Stimulated activated naive CD4-positive, alpha-beta T cell treated with Interleukin-2 at 50 U/mL for 16 hours (primary cell): ENCODE measurements at regions not wholly inside any gene's neighbourhood (a gene's known extent, or its start where the extent isn't known, plus 50 kb on each side); places are given as distances from the start of the nearest gene placed in this dataset.
"Not testable (repeated sequence)": the region's sequence is repeated elsewhere in the genome, so short reads cannot be mapped to it uniquely, and the experiment has no call there.

Experiments
- DNase-seq: peaks from one replicate; lab custom pipeline; 2025; lab: John Stamatoyannopoulos, UW

GRCh38 chr3:103787164-103787871 is 1352.5 kb downstream of the ZPLD1 start:
- DNase-seq: no peak

GRCh38 chr3:103787879-103788278 is 1353.1 kb downstream of the ZPLD1 start:
- DNase-seq: no peak

- no peak for DNase-seq
Observed at GRCh38 chr3:103791786-103792515, 1357.1 kb downstream of the ZPLD1 start.

DNA sequence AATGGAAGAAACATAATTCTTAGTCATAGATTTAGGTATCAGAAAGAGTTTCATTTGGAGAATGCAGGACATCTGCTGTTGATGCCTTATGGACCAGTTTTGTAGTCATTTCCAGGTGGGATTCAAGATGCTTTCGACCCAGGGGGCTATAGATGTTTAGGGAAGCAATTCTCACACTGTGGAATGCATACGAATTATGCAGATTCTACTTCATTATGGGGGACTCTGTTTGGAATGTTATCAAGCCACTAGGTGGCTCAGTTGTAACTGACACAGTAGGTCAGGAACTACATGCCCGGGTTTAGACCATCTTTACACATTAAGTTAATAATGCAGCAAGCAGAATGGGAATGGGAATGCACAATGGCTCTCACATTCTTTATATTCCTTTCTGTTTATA is 1359.8 kb downstream of the ZPLD1 start:
- no peak for DNase-seq

DNA sequence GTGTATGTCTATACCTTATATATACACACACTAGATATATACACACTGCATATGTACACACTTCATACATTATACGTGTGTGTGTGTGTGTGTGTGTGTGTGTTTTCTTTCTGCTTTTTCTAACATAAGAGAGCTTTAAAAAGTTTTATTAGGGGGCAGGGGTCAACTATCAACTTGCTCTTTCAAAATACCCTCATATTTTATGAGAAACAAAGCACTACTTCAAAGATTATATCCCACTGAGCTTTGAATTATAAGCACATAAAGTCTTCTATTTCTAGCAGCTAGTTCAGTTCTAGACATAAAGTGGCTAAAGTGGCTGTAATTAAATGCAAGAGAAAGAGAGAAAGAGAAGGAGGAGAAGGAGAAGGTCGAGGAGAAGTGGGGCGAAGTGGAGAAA is 1361.3 kb downstream of the ZPLD1 start:
- DNase-seq: no peak

DNA sequence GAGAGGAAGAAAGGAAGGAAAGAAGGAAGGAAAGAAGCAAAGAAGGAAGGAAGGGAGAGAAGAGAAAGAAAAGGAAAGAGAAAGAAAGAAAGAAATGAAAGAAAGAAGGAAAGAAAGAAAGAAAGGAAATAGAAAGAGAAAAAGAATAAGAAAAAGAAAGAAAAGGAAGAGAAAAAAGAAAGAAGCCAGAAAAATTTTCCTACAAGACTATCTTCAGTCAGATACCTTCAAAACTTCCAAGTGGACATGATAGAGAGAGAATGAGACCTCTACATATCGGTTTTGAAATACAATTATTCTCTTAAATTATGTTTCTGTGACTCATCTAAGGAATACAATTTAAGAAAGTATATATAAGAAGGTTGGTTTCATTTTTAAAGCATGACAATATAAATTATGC is 1369.0 kb downstream of the ZPLD1 start:
- no peak for DNase-seq

GRCh38 chr3:103810167-103810566 is 1375.4 kb downstream of the ZPLD1 start:
- no peak for DNase-seq

- DNase-seq: no peak
Observed at GRCh38 chr3:103813955-103814354, 1379.1 kb downstream of the ZPLD1 start.

DNA sequence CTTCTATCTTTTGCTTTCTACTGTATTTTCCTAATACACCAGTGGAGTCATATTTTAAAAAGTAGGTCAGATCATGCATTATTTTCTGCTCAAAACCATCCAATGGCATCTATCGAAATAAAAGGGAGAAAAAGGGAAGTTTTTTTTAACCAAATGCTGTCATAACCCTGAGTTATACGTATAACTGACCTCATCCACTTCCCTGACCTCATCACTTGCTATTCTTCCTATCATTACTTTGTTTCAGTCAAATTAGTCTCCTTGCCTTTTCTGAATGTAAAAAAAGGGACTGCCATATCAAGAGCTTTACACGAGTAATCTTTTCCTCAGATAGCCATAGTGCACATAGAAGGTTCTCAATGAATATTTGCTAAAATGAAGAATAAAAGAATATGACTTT is 1383.6 kb downstream of the ZPLD1 start:
- DNase-seq: no peak

GRCh38 chr3:103818800-103819199 is 1384.0 kb downstream of the ZPLD1 start:
- DNase-seq: no peak

DNA sequence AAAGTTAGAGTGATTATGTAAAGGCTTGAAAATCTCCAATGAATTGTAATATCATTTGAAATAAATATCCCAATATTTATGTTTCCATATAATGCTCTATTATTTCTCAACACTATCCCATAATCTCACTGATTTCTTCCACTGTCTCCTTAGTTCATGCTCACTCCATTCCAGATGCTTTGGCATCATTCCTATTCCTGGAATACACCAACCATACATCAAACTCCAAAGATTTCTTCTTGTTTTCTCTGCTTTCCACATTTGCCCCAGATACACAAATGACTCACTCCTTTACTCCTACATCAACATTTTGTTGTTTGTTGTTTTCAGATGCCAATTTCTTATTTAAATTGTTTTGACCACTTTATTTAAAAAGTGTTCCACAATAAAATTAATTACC is 1390.8 kb downstream of the ZPLD1 start:
- no peak for DNase-seq

GRCh38 chr3:103829723-103830326 is 1395.0 kb downstream of the ZPLD1 start:
- DNase-seq: no peak

GRCh38 chr3:103847081-103848062 is 1412.6 kb downstream of the ZPLD1 start:
- no peak for DNase-seq

DNA sequence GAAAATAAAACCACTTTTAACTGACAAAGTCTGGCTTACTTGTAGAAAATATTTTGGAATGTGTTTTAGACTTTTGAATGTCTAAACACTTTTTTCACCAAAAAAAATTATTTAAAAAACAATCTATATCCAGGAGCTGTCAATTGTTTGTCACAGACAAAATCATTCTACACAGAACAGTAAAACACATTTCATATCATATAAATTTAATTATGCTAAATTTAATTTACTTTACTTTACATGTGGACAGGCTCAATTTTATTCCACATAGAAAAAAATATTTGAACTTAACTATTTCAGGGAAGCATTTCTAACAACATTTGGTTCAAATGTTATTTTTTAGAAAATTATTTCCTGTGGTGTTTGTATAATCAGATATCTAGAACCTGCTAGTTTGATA is 1417.0 kb downstream of the ZPLD1 start:
- DNase-seq: no peak

GRCh38 chr3:103862415-103862814 is 1427.6 kb downstream of the ZPLD1 start:
- no peak for DNase-seq

GRCh38 chr3:103863381-103863780 is 1428.6 kb downstream of the ZPLD1 start:
- DNase-seq: no peak

DNA sequence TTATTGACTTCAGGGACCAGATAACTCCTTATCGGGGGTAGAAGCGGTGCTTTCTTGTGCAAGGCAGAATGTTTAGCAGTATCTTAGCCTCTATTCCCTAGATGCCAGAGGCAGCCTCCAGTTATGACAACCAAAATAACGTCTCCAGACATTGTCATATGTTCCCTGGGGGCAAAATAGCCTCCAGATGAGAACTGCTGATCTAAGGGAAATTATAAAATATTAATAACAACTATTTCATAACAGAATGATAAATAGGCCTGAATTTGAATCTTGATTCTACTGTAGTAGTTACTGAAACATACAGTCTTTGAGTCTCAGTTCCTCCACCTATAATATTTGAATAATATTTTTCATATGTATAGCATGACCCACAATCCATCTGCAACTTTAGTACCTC is 1431.3 kb downstream of the ZPLD1 start:
- DNase-seq: no peak

GRCh38 chr3:103873021-103873420 is 1438.2 kb downstream of the ZPLD1 start:
- DNase-seq: no peak

DNA sequence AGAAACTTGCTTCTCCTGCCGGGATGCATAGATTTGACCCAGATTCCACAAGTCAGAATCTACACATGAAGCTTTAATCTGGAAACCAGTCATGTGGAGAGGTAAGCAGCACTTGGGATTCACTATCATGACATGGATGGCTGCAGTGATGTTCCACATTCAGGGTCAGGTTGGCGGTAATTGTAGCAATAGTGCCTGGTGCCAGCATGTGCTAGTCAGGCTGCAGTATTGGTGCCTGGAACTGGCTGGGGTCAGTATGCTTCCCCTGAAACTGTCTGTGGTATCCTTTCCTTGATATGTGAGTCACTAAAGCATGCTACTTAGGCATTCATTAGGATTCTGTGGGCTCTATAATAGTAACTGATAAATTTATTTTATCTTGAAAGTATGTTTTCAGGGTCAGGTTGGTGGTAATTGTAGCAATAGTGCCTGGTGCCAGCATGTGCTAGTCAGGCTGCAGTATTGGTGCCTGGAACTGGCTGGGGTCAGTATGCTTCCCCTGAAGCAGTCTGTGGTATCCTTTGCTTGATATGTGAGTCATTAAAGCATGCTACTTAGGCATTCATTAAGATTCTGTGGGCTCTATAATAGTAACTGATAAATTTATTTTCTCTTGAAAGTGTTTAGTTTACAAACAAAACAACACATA is 1439.2 kb downstream of the ZPLD1 start:
- DNase-seq: no peak

DNA sequence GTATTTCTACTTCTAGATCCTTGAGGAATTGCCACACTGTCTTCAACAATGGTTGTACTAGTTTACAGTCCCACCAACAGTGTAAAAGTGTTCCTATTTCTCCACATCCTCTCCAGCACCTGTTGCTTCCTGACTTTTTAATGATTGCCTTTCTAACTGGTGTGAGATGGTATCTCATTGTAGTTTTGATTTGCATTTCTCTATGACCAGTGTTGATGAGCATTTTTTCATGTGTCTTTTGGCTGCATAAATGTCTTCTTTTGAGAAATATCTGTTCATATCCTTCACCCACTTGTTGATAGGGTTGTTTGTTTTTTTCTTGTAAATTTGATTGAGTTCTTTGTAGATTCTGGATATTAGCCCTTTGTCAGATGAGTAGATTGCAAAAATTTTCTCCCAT is 1447.0 kb downstream of the ZPLD1 start:
- DNase-seq: not testable (repeated sequence)

- no peak for DNase-seq
Observed at GRCh38 chr3:103889675-103890074, 1454.9 kb downstream of the ZPLD1 start.
